HG03571 (cell line): ENCODE measurements at regions not wholly inside any gene's neighbourhood (a gene's known extent, or its start where the extent isn't known, plus 50 kb on each side); places are given as distances from the start of the nearest gene placed in this dataset.
"Not testable (repeated sequence)": the region's sequence is repeated elsewhere in the genome, so short reads cannot be mapped to it uniquely, and the experiment has no call there.

Source experiments
- ATAC-seq: cut with Tn5 transposase; IDR thresholded peaks from one replicate; pipeline ENCODE4 v1.9.1; 2021; ENCODE audit not compliant: unreplicated experiment

GRCh38 chr6:68167604-68168003 is 467.5 kb upstream of the ADGRB3 start:
- ATAC-seq: no peak

GRCh38 chr6:68160812-68161211 is 474.3 kb upstream of the ADGRB3 start:
- not testable (repeated sequence) for ATAC-seq

- ATAC-seq: no peak
Observed at GRCh38 chr6:68160348-68160747, 474.7 kb upstream of the ADGRB3 start.

- no peak for ATAC-seq
Observed at GRCh38 chr6:68159433-68159832, 475.6 kb upstream of the ADGRB3 start.

GRCh38 chr6:68158256-68158655 is 476.8 kb upstream of the ADGRB3 start:
- peak; percentile 87 for ATAC-seq

- no peak for ATAC-seq
Observed at GRCh38 chr6:68144667-68145066, 490.4 kb upstream of the ADGRB3 start.

- no peak for ATAC-seq
Observed at GRCh38 chr6:68141190-68141589, 493.9 kb upstream of the ADGRB3 start.

GRCh38 chr6:68139130-68139529 is 496.0 kb upstream of the ADGRB3 start:
- no peak for ATAC-seq

GRCh38 chr6:68134796-68135195 is 500.3 kb upstream of the ADGRB3 start:
- no peak for ATAC-seq

GRCh38 chr6:68128211-68128610 is 506.9 kb upstream of the ADGRB3 start:
- ATAC-seq: no peak

- no peak for ATAC-seq
Observed at GRCh38 chr6:68127074-68127473, 508.0 kb upstream of the ADGRB3 start.

GRCh38 chr6:68126089-68126749 is 508.9 kb upstream of the ADGRB3 start:
- ATAC-seq: peak; percentile 95

- ATAC-seq: not testable (repeated sequence)
Observed at GRCh38 chr6:68122975-68123374, 512.1 kb upstream of the ADGRB3 start.

- no peak for ATAC-seq
Observed at GRCh38 chr6:68122032-68122431, 513.0 kb upstream of the ADGRB3 start.

GRCh38 chr6:68120954-68121353 is 514.1 kb upstream of the ADGRB3 start:
- not testable (repeated sequence) for ATAC-seq

GRCh38 chr6:68114463-68115047 is 520.5 kb upstream of the ADGRB3 start:
- ATAC-seq: no peak

- ATAC-seq: peak; percentile 78
Observed at GRCh38 chr6:68108233-68108835, 526.7 kb upstream of the ADGRB3 start.

GRCh38 chr6:68094070-68094469 is 541.0 kb upstream of the ADGRB3 start:
- peak; percentile 91 for ATAC-seq

GRCh38 chr6:68087399-68088133 is 547.5 kb upstream of the ADGRB3 start:
- peak; percentile 82 for ATAC-seq

GRCh38 chr6:68086199-68086598 is 548.9 kb upstream of the ADGRB3 start:
- peak; percentile 50 for ATAC-seq

- ATAC-seq: not testable (repeated sequence)
Observed at GRCh38 chr6:68085599-68085998, 549.5 kb upstream of the ADGRB3 start.

GRCh38 chr6:68082086-68082485 is 553.0 kb upstream of the ADGRB3 start:
- ATAC-seq: no peak
